HL-60 (cell line): ENCODE measurements at regions not wholly inside any gene's neighbourhood (a gene's known extent, or its start where the extent isn't known, plus 50 kb on each side); places are given as distances from the start of the nearest gene placed in this dataset.

Experiments
- DNase-seq, 2 experiments: peaks; one replicate each; pipeline ENCODE4 v3.0.0-alpha.2; 2010 to 2020; ENCODE audit warnings: low read depth in 1 of 2, low spot score in 1 of 2
- H3K27ac ChIP-seq: fragments of 250-450 bp; sonication (Bioruptor Pico); replicated peaks from 2 replicates; pipeline ENCODE4 v1.5.1; 2020; ENCODE audit warnings: mild to moderate bottlenecking, moderate library complexity
- H3K27me3 ChIP-seq: fragments of 250-450 bp; sonication (Bioruptor Pico); 2 replicates; pipeline ENCODE4 v1.5.1; 2021; ENCODE audit warnings: mild to moderate bottlenecking, moderate library complexity; ENCODE audit not compliant: insufficient read depth, poor library complexity, severe bottlenecking
- H3K4me3 ChIP-seq: replicated peaks from 2 replicates; pipeline ENCODE4 v1.5.1; 2011; ENCODE audit warnings: mild to moderate bottlenecking, control low read depth, low read length; ENCODE audit not compliant: insufficient read depth
- GABPA ChIP-seq: IDR thresholded peaks from 2 replicates; pipeline ENCODE4 v1.6.1; 2012; ENCODE audit warnings: low read depth
- POLR2AphosphoS5 ChIP-seq: IDR thresholded peaks from 2 replicates; pipeline ENCODE4 v1.6.1; 2012; ENCODE audit warnings: low read depth
- SPI1 ChIP-seq: IDR thresholded peaks from 2 replicates; pipeline ENCODE4 v1.6.1; 2012; ENCODE audit warnings: low read depth, mild to moderate bottlenecking, borderline replicate concordance
- TF ChIP-seq, protein P1 (sequence below): IDR thresholded peaks from one replicate; pipeline ENCODE4 v1.5.1; 2011; ENCODE audit warnings: low read length, control low read depth, inconsistent platforms; ENCODE audit not compliant: insufficient read depth
- TF ChIP-seq, protein P2 (sequence below): IDR thresholded peaks from 2 replicates; pipeline ENCODE4 v1.6.1; 2012; ENCODE audit warnings: low read depth; ENCODE audit not compliant: insufficient replicate concordance

DNA sequence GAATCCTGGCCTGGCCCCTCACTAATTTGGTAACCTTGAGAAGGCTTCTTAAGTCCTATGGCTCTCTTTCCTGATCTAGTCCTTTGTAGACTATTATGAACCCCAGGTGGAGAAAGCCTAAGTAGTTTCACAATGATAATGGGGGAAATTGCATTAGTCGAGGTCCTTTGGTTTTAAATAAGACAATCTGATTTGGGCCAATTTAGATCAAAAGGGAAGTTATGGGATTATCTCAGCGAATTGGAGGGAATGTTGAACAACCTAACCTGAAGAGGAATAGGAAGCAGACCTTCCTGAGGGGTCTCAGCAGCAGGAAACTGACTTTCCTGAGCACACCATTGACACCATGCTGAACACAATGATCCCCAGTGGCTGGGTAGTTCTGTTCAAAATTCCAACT lies 331.5 kb downstream of the PRDM5 start:
- Histone ChIP-seq H3K27ac (no peak overlapping the region), H3K4me3 (no peak overlapping the region), H3K27me3 (no peaks in the 10 kb centered on the region)
- no peak for DNase-seq
- TF ChIP-seq GABPA (no peak), POLR2AphosphoS5 (no peak), SPI1 (no peak)
- TF ChIP-seq, protein P1, sequence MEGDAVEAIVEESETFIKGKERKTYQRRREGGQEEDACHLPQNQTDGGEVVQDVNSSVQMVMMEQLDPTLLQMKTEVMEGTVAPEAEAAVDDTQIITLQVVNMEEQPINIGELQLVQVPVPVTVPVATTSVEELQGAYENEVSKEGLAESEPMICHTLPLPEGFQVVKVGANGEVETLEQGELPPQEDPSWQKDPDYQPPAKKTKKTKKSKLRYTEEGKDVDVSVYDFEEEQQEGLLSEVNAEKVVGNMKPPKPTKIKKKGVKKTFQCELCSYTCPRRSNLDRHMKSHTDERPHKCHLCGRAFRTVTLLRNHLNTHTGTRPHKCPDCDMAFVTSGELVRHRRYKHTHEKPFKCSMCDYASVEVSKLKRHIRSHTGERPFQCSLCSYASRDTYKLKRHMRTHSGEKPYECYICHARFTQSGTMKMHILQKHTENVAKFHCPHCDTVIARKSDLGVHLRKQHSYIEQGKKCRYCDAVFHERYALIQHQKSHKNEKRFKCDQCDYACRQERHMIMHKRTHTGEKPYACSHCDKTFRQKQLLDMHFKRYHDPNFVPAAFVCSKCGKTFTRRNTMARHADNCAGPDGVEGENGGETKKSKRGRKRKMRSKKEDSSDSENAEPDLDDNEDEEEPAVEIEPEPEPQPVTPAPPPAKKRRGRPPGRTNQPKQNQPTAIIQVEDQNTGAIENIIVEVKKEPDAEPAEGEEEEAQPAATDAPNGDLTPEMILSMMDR, result no peak
- TF ChIP-seq, protein P2, sequence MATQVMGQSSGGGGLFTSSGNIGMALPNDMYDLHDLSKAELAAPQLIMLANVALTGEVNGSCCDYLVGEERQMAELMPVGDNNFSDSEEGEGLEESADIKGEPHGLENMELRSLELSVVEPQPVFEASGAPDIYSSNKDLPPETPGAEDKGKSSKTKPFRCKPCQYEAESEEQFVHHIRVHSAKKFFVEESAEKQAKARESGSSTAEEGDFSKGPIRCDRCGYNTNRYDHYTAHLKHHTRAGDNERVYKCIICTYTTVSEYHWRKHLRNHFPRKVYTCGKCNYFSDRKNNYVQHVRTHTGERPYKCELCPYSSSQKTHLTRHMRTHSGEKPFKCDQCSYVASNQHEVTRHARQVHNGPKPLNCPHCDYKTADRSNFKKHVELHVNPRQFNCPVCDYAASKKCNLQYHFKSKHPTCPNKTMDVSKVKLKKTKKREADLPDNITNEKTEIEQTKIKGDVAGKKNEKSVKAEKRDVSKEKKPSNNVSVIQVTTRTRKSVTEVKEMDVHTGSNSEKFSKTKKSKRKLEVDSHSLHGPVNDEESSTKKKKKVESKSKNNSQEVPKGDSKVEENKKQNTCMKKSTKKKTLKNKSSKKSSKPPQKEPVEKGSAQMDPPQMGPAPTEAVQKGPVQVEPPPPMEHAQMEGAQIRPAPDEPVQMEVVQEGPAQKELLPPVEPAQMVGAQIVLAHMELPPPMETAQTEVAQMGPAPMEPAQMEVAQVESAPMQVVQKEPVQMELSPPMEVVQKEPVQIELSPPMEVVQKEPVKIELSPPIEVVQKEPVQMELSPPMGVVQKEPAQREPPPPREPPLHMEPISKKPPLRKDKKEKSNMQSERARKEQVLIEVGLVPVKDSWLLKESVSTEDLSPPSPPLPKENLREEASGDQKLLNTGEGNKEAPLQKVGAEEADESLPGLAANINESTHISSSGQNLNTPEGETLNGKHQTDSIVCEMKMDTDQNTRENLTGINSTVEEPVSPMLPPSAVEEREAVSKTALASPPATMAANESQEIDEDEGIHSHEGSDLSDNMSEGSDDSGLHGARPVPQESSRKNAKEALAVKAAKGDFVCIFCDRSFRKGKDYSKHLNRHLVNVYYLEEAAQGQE, result no peak

DNA sequence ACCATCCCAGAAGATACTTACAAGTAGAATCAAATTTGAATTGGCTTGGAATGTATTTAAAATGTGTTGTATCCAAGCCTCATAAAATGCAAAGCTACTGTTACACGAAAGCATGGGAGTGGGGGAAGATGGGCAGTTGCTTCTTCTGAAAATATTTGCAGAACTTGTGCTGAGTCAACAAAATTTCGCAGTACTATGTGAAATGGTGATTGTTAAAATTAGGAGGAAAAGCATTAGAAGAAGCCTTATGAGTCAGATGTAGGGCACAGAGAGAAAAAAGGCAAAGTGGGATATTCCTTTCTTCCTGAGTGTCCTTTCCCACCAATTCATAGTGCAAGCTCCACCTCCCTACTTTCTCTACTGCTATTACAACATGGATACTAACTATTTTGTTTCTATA lies 332.7 kb downstream of the PRDM5 start:
- TF ChIP-seq, protein P1, result no peak
- TF ChIP-seq GABPA (no peak), POLR2AphosphoS5 (no peak), SPI1 (no peak)
- TF ChIP-seq, protein P2, result no peak
- no peak for DNase-seq
- no peaks in the 10 kb centered on the region for H3K27me3 ChIP-seq
- H3K27ac ChIP-seq, result no peak overlapping the region
- H3K4me3 ChIP-seq, result no peak overlapping the region

DNA sequence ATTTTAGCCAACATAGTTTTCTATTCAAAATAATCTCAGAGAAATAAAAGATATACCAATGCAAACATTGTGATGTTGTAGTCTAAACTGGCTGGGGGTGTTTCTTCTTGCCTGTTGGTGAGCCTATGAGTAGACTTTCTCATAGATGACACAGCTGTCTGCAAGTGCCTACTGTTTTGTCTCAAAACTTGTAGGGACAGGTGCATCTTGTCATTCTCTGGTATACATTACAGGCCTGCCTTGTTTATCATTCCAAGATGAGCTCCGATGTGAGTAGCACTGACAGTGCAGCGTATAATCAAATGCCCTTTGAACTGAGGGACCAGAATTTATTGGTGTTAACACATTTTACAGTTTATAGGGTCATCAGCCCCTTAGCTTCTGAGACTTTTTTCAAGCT lies 353.8 kb downstream of the PRDM5 start:
- Histone ChIP-seq H3K4me3 (no peak overlapping the region), H3K27ac (no peak overlapping the region), H3K27me3 (no peaks in the 10 kb centered on the region)
- TF ChIP-seq SPI1 (no peak), POLR2AphosphoS5 (no peak), GABPA (no peak)
- TF ChIP-seq, protein P1, result no peak
- TF ChIP-seq, protein P2, result no peak
- no peak for DNase-seq
